ENCODE measurements at regions not wholly inside any gene's neighbourhood (a gene's known extent, or its start where the extent isn't known, plus 50 kb on each side); places are given as distances from the start of the nearest gene placed in this dataset.

DNA sequence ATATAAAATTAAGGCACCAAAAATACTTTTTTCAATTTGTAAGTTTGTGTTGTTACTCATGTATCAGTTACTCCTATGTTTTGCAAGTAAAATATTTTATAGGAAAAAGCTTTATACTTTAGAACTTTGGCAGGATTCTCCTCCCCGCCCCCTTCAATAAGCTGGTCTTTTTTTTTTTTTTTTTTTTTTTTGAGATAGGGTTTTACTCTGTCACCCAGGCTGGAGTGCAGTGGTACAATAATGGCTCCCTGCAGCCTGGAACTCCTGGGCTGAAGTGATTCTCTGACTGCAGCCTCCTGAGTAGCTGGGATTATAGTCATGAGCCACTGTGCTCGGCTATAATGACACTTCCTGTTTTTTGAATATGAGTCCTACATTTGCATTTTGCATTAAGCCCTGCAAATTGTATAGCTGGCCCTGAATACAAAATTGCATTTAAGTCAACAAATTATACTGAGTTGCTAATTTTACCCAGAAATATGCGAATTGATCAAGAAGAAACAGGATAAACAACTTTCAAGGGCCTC lies 192.9 kb downstream of the PIK3R1 start:
- Histone ChIP-seq H3K27ac (no peak overlapping the region), H3K4me3 (ENCODE audit: low read depth, low read length) (no peak overlapping the region), H3K36me3 (replicated peaks) (no peaks in the 10 kb centered on the region), H3K27me3 (replicated peaks) (no peaks in the 10 kb centered on the region)
- no peak for DNase-seq
- TF ChIP-seq, protein P1, sequence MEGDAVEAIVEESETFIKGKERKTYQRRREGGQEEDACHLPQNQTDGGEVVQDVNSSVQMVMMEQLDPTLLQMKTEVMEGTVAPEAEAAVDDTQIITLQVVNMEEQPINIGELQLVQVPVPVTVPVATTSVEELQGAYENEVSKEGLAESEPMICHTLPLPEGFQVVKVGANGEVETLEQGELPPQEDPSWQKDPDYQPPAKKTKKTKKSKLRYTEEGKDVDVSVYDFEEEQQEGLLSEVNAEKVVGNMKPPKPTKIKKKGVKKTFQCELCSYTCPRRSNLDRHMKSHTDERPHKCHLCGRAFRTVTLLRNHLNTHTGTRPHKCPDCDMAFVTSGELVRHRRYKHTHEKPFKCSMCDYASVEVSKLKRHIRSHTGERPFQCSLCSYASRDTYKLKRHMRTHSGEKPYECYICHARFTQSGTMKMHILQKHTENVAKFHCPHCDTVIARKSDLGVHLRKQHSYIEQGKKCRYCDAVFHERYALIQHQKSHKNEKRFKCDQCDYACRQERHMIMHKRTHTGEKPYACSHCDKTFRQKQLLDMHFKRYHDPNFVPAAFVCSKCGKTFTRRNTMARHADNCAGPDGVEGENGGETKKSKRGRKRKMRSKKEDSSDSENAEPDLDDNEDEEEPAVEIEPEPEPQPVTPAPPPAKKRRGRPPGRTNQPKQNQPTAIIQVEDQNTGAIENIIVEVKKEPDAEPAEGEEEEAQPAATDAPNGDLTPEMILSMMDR (IDR thresholded peaks at IDR 0.05; ENCODE audit: low read depth, low read length, missing control alignments) = no peak
- in situ Hi-C loops (cut with HindIII; ENCODE audit: low pct_ligation_motif_present, low sequenced_read_pairs) = no loop called here

DNA sequence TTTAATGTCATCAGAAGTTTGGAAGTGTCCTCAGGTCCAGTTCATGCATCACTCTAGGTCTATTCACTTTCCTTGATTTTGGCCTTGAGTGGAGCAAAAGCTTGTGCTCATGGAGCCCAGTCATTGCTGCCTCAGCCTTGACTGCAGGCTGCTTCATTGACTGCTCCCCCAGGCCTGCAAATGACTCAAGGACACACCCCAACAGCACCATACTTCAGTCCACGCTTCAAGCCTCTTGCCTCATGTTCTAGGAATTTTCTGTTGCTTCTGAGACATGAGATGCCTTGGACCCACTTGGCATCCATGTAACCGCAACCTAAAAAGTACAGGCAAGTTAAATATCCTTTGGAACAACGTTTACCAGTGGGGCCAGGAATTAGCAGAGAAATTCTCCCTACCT lies 193.7 kb downstream of the PIK3R1 start:
- no peak overlapping the region for H3K4me3 ChIP-seq (ENCODE audit: low read depth, low read length)
- H3K27ac ChIP-seq = no peak overlapping the region
- TF ChIP-seq, protein P1 (IDR thresholded peaks at IDR 0.05; ENCODE audit: low read depth, low read length, missing control alignments) = no peak
- in situ Hi-C loops (cut with HindIII; ENCODE audit: low pct_ligation_motif_present, low sequenced_read_pairs) = no loop called here
- peak; percentile 49 for DNase-seq
- H3K36me3 ChIP-seq (replicated peaks) = no peaks in the 10 kb centered on the region
- H3K27me3 ChIP-seq (replicated peaks) = no peaks in the 10 kb centered on the region

DNA sequence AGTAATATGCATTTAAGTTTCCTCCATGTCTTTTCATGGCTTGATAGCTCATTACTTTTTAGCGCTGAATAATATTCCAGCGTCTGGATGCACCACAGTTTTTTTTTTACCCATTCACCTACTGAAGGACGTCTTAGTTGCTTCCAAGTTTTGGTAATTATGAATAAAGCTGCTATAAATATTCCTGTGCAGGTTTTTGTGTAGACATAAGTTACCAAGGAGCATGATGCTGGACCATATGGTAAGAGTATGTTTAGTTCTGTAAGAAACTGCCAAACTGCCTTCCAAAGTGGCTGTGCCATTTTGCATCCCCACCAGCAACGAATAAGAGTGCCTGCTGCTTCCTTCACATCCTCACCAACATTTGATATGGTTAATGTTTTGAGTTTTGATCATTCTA lies 195.6 kb downstream of the PIK3R1 start:
- in situ Hi-C loops (cut with HindIII; ENCODE audit: low pct_ligation_motif_present, low sequenced_read_pairs) = no loop called here
- Histone ChIP-seq H3K36me3 (replicated peaks) (no peaks in the 10 kb centered on the region), H3K27ac (no peak overlapping the region), H3K4me3 (ENCODE audit: low read depth, low read length) (no peak overlapping the region), H3K27me3 (replicated peaks) (no peaks in the 10 kb centered on the region)
- TF ChIP-seq, protein P1 (IDR thresholded peaks at IDR 0.05; ENCODE audit: low read depth, low read length, missing control alignments) = no peak
- no peak for DNase-seq

DNA sequence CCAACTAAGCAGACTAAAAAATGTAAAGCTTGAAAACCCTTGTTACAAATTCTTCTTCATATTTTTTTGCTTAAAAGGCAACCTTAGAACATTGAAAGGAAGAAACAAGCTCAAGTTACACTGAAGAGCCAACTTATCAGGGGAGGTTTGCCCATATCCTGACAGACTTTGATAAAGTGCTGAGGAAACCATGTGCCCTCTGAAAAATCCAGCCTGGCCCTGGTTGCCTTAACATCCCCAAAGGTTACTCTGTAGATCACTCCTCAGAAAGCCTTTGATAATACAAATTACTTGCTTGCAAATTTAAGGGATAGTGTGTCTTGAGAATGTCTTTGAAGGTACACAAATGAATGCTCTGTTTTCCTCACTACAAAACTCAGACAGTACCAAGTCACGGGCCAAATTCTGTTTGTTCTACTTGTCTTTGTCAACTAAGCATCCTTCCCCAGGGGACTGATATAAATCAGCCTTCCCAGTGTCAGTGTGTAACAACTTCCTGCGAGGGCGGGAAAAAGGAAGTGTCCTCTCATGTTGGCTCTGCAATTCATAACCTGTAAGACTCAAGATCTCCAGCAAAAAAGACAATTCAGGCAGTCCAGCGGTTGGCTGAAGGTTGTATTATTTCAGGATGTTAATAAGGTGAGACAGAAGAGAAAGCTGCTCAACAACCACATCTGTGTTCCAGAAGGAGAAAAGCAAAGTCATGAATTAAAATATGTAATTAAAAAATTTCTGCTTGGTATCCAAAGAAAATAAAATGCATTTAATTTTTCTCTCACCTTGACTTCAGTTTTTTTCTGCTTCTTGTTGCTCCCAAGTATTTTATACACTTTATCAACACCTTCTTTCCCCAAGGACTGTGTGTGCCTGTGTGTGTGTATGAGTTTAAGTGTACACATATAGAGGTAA lies 199.9 kb downstream of the PIK3R1 start:
- no peak for DNase-seq
- Histone ChIP-seq H3K27ac (no peak overlapping the region), H3K4me3 (ENCODE audit: low read depth, low read length) (no peak overlapping the region), H3K27me3 (replicated peaks) (no peaks in the 10 kb centered on the region), H3K36me3 (replicated peaks) (no peaks in the 10 kb centered on the region)
- in situ Hi-C loops (cut with HindIII; ENCODE audit: low pct_ligation_motif_present, low sequenced_read_pairs) = no loop called here
- TF ChIP-seq, protein P1 (IDR thresholded peaks at IDR 0.05; ENCODE audit: low read depth, low read length, missing control alignments) = no peak

DNA sequence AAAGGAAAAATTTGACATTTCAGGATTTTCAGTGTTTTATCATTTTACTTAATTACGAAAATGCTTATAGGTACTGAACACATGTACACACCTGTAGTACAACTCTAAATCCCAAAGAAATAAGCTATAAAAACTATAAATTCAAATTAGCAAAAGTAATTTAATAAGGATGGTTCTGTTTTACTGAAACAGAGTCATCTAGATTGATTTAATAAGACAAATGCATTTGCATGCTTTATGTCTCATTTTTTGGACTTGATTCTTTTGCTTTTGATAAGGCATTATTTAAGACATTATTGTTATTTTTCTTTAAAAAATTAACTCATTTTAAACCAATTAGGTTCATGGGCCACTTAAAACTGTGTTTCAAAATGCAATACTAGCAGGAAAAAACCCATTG lies 201.2 kb downstream of the PIK3R1 start:
- Histone ChIP-seq H3K27me3 (replicated peaks) (no peaks in the 10 kb centered on the region), H3K4me3 (ENCODE audit: low read depth, low read length) (no peak overlapping the region), H3K36me3 (replicated peaks) (no peaks in the 10 kb centered on the region), H3K27ac (no peak overlapping the region)
- TF ChIP-seq, protein P1 (IDR thresholded peaks at IDR 0.05; ENCODE audit: low read depth, low read length, missing control alignments) = no peak
- in situ Hi-C loops (cut with HindIII; ENCODE audit: low pct_ligation_motif_present, low sequenced_read_pairs) = no loop called here
- no peak for DNase-seq
